HG02981 (cell line): ENCODE measurements at regions not wholly inside any gene's neighbourhood (a gene's known extent, or its start where the extent isn't known, plus 50 kb on each side); places are given as distances from the start of the nearest gene placed in this dataset.

Experiments
- ATAC-seq: cut with Tn5 transposase; IDR thresholded peaks from one replicate; pipeline ENCODE4 v1.9.1; 2021; ENCODE audit warnings: mild to moderate bottlenecking, moderate library complexity; ENCODE audit not compliant: unreplicated experiment

- no peak for ATAC-seq
These were observed 539.2 kb downstream of the BUD13 start for GRCh38 chr11:116233561-116233960.

DNA sequence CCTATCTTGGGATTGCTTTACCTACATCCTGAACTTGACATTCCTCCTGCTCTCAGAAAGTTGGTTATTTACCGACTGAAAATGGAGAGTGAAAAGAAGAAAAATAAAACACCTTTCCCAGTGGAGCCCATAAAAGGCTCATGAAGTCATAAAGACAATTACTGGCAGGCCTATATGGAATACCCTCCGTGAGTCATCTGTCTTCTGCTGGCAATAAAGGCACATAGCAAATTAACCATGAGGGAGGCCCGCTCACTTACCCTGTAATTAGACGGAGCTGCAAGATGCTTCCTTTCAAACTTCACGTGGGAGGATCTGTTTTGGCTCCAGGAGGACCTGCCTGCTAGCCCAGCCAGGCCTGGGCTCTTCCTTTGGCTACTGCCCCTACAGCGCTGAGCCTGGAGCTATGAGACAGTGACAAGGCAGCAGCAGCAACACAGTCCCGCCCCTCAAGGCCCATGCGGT is 540.4 kb downstream of the BUD13 start:
- ATAC-seq, result no peak

GRCh38 chr11:116231543-116231942 is 541.2 kb downstream of the BUD13 start:
- no peak for ATAC-seq

- no peak for ATAC-seq
These were observed 542.3 kb downstream of the BUD13 start for GRCh38 chr11:116230438-116230837.

GRCh38 chr11:116229236-116229970 is 543.4 kb downstream of the BUD13 start:
- ATAC-seq, result no peak

GRCh38 chr11:116226731-116227130 is 546.1 kb downstream of the BUD13 start:
- ATAC-seq, result no peak

- ATAC-seq, result no peak
These were observed 546.8 kb downstream of the BUD13 start for GRCh38 chr11:116225784-116226585.

DNA sequence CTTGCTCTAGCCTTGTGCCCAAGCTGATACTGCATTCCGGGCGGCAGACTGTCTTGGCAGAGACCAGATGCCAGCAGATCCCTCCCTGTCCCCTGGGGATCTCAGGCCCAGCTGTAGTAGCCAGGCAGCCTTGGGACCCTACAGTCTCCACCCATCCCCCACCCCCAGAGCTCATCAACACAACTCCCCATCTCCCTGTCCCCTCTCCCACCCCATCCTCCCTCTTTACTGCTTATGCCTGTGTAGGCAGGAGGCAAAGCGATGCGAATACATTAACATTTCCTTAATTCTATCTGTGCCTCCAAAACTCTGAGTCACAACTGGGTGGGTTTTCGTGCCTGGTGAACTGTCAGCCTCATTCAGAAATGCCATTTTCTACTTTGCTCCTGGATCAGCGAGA is 547.6 kb downstream of the BUD13 start:
- ATAC-seq, result no peak

GRCh38 chr11:116224889-116225200 is 547.9 kb downstream of the BUD13 start:
- ATAC-seq, result no peak

- ATAC-seq, result no peak
These were observed 548.5 kb downstream of the BUD13 start for GRCh38 chr11:116224154-116224888.

DNA sequence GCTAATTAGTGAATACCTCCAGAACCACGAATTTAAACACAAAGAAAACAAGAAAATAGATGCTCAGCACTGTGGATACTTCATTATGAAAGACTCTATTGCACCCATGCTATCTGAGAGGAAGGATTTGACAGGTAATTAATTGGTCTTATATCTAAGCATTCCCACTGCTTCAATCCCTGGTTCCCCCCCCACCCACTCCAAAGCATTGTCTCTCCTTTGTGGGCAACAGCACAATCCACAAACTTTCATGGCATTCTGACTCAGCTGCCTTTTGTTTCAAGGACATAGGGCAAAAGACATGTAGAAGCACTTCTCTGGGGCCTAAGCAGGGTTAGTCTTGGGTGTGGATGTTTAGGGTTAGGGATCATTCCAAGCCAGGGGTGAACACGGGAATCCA is 551.4 kb downstream of the BUD13 start:
- ATAC-seq, result no peak

GRCh38 chr11:116219171-116219635 is 553.6 kb downstream of the BUD13 start:
- ATAC-seq, result no peak

DNA sequence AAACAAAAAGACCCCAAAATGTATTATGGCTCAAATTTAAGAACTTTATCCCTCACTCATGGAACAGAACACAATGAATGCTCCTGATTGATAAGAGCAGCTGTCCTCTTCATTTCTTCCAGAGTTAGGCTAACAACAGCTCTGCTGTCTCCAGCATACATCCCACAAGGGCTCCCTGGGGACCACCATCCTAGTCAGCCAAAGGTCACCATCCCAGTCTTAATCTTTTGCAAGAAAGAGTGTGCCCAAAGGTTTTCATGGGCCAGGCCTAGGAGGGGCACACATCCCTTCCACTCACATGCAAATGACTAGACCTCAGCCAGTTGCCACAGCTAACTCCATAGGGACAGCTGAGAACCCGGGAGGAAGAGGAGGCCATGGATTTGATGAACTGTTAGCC is 555.3 kb downstream of the BUD13 start:
- ATAC-seq, result no peak

- ATAC-seq, result no peak
These were observed 555.8 kb downstream of the BUD13 start for GRCh38 chr11:116217006-116217405.

GRCh38 chr11:116215471-116216113 is 557.2 kb downstream of the BUD13 start:
- ATAC-seq, result no peak

DNA sequence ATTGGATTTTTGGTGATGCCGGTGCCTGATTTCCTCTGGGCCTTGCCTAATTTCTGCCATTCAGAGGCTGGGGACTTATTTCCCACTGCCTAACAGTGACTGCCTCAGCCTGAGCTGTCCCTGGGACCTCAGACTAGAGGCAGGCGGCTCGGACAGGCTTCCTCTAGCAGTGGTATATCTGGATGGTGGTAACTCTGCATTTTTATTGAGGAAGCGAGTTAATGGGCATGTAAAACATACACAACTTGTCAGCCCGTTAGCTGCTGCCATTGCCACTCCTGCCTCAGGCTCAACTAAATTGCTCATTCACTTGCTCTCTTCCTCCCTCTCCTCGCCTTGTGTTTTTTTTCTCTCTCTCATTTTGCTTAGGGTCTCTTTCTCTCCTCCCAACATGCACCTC is 561.6 kb downstream of the BUD13 start:
- ATAC-seq, result no peak

- ATAC-seq, result no peak
These were observed 562.1 kb downstream of the BUD13 start for GRCh38 chr11:116210663-116211062.

DNA sequence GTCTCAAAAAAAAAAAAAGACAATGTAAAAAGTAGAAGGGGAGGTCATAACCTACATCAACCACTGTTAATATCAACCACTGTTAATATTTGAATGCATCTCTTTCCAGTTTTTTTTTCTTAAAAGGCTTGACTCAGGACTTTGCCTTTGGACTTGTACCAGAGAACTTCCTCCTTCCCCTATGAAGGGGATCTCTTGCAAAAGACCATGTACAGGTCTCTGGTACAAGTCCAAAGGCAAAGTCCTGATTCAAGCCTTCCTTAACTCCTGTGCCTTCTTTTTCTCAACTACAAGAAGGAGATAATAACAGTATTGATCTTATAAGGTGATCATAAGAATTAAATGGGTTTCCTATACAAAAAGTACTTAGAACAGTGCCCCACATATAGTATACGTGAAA is 563.5 kb downstream of the BUD13 start:
- ATAC-seq, result no peak

GRCh38 chr11:116207421-116208141 is 565.2 kb downstream of the BUD13 start:
- ATAC-seq, result no peak

DNA sequence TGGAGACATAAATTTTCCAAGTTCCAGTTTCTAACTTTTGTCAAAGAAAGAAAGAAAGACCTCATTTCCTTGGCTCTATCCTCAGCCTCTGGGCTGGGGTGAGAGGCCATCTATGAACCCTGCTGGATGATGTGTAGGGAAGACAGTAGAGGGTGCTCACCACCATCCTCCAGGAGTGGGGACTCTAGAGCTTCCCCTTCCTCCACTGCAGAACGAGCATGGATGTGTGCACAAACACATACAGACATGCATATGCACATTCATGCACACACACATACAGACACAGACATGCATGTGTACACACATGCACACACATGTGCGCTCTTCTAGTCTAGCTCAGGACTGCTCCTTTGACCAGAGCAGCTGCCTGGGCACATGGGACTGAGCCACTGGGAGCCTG is 565.8 kb downstream of the BUD13 start:
- no peak for ATAC-seq
